Neural cell (in vitro differentiated cells): ENCODE measurements at regions not wholly inside any gene's neighbourhood (a gene's known extent, or its start where the extent isn't known, plus 50 kb on each side); places are given as distances from the start of the nearest gene placed in this dataset.

Experiments
- H2AFZ ChIP-seq: fragments of 200-600, 300-800 bp; sonication (generic), shearing (Covaris generic); 2 replicates; pipeline ENCODE4 v1.6.0; 2014; ENCODE audit warnings: low read depth, mild to moderate bottlenecking, antibody characterized with exemption, low read length, moderate library complexity
- H3F3A ChIP-seq: fragments of 200-600 bp; shearing (Covaris generic); 2 replicates; pipeline ENCODE4 v1.6.1; 2016; ENCODE audit warnings: mild to moderate bottlenecking, moderate library complexity, mixed read lengths, antibody characterized with exemption, low read length; ENCODE audit not compliant: insufficient read depth, poor library complexity, severe bottlenecking
- H3K27ac ChIP-seq: fragments of 200-600, 300-800 bp; sonication (generic), shearing (Covaris generic); 2 replicates; pipeline ENCODE4 v1.5.1; 2014; ENCODE audit warnings: mild to moderate bottlenecking, low read length, moderate library complexity
- H3K27me3 ChIP-seq: fragments of 300-800, 200-600 bp; sonication (generic), shearing (Covaris generic); 2 replicates; pipeline ENCODE4 v1.6.0; 2014; ENCODE audit warnings: mild to moderate bottlenecking, low read depth, low read length, moderate library complexity; ENCODE audit not compliant: insufficient read depth
- H3K36me3 ChIP-seq: fragments of 300-800, 200-600 bp; sonication (generic), shearing (Covaris generic); 2 replicates; pipeline ENCODE4 v1.5.1; 2014; ENCODE audit warnings: mild to moderate bottlenecking, antibody characterized with exemption, low read length, moderate library complexity; ENCODE audit not compliant: insufficient read depth
- H3K4me2 ChIP-seq: fragments of 300-800, 200-600 bp; sonication (generic), shearing (Covaris generic); 2 replicates; pipeline ENCODE4 v1.6.0; 2014; ENCODE audit warnings: mild to moderate bottlenecking, low read length
- H3K4me3 ChIP-seq: fragments of 300-800, 200-600 bp; sonication (generic), shearing (Covaris generic); 2 replicates; pipeline ENCODE4 v1.5.1; 2014; ENCODE audit warnings: mild to moderate bottlenecking, low read length, moderate library complexity
- H3K79me2 ChIP-seq: fragments of 200-600 bp; shearing (Covaris generic); replicated peaks from 2 replicates; pipeline ENCODE4 v1.6.0; 2014; ENCODE audit warnings: mild to moderate bottlenecking, low read length, moderate library complexity; ENCODE audit not compliant: insufficient read depth
- H3K9ac ChIP-seq: fragments of 300-800, 200-600 bp; sonication (generic), shearing (Covaris generic); 2 replicates; pipeline ENCODE4 v1.6.1; 2016; ENCODE audit warnings: mild to moderate bottlenecking, low read length, mixed read lengths
- H3K9me2 ChIP-seq: fragments of 200-600 bp; shearing (Covaris generic); 2 replicates; pipeline ENCODE4 v1.6.1; 2016; ENCODE audit warnings: mild to moderate bottlenecking, low read length, mixed read lengths; ENCODE audit not compliant: insufficient read depth
- H3K9me3 ChIP-seq: fragments of 200-600, 300-800 bp; sonication (generic), shearing (Covaris generic); 2 replicates; pipeline ENCODE4 v1.6.1; 2016; ENCODE audit warnings: mild to moderate bottlenecking, mixed run types, low read length, moderate library complexity, mixed read lengths
- H4K20me1 ChIP-seq: fragments of 200-600 bp; shearing (Covaris generic); 2 replicates; pipeline ENCODE4 v1.6.1; 2016; ENCODE audit warnings: mild to moderate bottlenecking, mixed run types; ENCODE audit not compliant: insufficient read depth
- CTCF ChIP-seq: fragments of 450-650 bp; IDR thresholded peaks from 2 replicates; pipeline ENCODE4 v1.5.1; 2014; ENCODE audit warnings: antibody characterized with exemption, mild to moderate bottlenecking, moderate library complexity; ENCODE audit not compliant: poor library complexity, severe bottlenecking
- EP300 ChIP-seq: fragments of 450-650 bp; conservative IDR thresholded peaks from 2 replicates; pipeline ENCODE4 v1.6.1; 2014; ENCODE audit warnings: antibody characterized with exemption, mild to moderate bottlenecking, moderate library complexity; ENCODE audit not compliant: poor library complexity, severe bottlenecking
- EZH2 ChIP-seq: fragments of 200-600, 300-800 bp; shearing (Covaris generic), sonication (generic); IDR thresholded peaks from 2 replicates; pipeline ENCODE4 v1.6.1; 2014; ENCODE audit warnings: antibody characterized with exemption, low read length, borderline replicate concordance, mild to moderate bottlenecking; ENCODE audit not compliant: insufficient read depth, poor library complexity, severe bottlenecking
- MXI1 ChIP-seq: fragments of 450-650 bp; conservative IDR thresholded peaks from 2 replicates; pipeline ENCODE4 v1.6.1; 2014; ENCODE audit warnings: antibody characterized with exemption, mild to moderate bottlenecking; ENCODE audit not compliant: poor library complexity, severe bottlenecking
- POLR2AphosphoS5 ChIP-seq: IDR thresholded peaks from 2 replicates; pipeline ENCODE4 v1.6.1; 2012
- RAD21 ChIP-seq: fragments of 450-650 bp; conservative IDR thresholded peaks from 2 replicates; pipeline ENCODE4 v1.6.1; 2014; ENCODE audit warnings: antibody characterized with exemption, mild to moderate bottlenecking, moderate library complexity
- REST ChIP-seq: IDR thresholded peaks from 2 replicates; pipeline ENCODE4 v1.6.1; 2012; ENCODE audit warnings: borderline replicate concordance
- SMC3 ChIP-seq: fragments of 450-650 bp; conservative IDR thresholded peaks from 2 replicates; pipeline ENCODE4 v1.6.1; 2014; ENCODE audit warnings: antibody characterized with exemption, mild to moderate bottlenecking, moderate library complexity; ENCODE audit not compliant: poor library complexity
- TAF1 ChIP-seq: IDR thresholded peaks from 2 replicates; pipeline ENCODE4 v1.6.1; 2012; ENCODE audit warnings: low read depth

GRCh38 chr4:182175788-182176519, 67.2 kb upstream of the TENM3 start:
- no peaks in the 10 kb centered on the region for H3K27me3 ChIP-seq
- H3K9me3 ChIP-seq: no peaks in the 10 kb centered on the region
- H3F3A ChIP-seq: no peaks in the 10 kb centered on the region
- H3K36me3 ChIP-seq: no peaks in the 10 kb centered on the region
- no peaks in the 10 kb centered on the region for H3K79me2 ChIP-seq
- H4K20me1 ChIP-seq: no peaks in the 10 kb centered on the region
- H3K4me2 ChIP-seq: no peak overlapping the region
- H3K27ac ChIP-seq: no peak overlapping the region
- H2AFZ ChIP-seq: no peak overlapping the region
- TF ChIP-seq RAD21: no peak
- TF ChIP-seq SMC3: no peak
- TF ChIP-seq EZH2: no peak
- TF ChIP-seq POLR2AphosphoS5: no peak
- TF ChIP-seq EP300: no peak
- TF ChIP-seq MXI1: no peak
- TF ChIP-seq TAF1: no peak
- TF ChIP-seq REST: no peak
- no peak for TF ChIP-seq CTCF
- no peaks in the 10 kb centered on the region for H3K9me2 ChIP-seq
- H3K9ac ChIP-seq: no peak overlapping the region
- H3K4me3 ChIP-seq: no peak overlapping the region

- H3K9me3 ChIP-seq: no peaks in the 10 kb centered on the region
- H3K79me2 ChIP-seq: no peaks in the 10 kb centered on the region
- no peak for TF ChIP-seq EP300
- no peak for TF ChIP-seq CTCF
- no peak for TF ChIP-seq TAF1
- TF ChIP-seq MXI1: no peak
- TF ChIP-seq SMC3: no peak
- TF ChIP-seq RAD21: no peak
- no peak for TF ChIP-seq REST
- TF ChIP-seq EZH2: no peak
- TF ChIP-seq POLR2AphosphoS5: no peak
- H3K9me2 ChIP-seq: no peaks in the 10 kb centered on the region
- H3K27me3 ChIP-seq: no peaks in the 10 kb centered on the region
- no peak overlapping the region for H2AFZ ChIP-seq
- H3K4me2 ChIP-seq: no peak overlapping the region
- H3K9ac ChIP-seq: no peak overlapping the region
- no peaks in the 10 kb centered on the region for H3F3A ChIP-seq
- H3K36me3 ChIP-seq: no peaks in the 10 kb centered on the region
- H3K4me3 ChIP-seq: no peak overlapping the region
- no peaks in the 10 kb centered on the region for H4K20me1 ChIP-seq
- no peak overlapping the region for H3K27ac ChIP-seq
Measured at GRCh38 chr4:182177166-182177565, 66.0 kb upstream of the TENM3 start.
